Endometrial microvascular endothelial cells (primary cell): ENCODE measurements at regions not wholly inside any gene's neighbourhood (a gene's known extent, or its start where the extent isn't known, plus 50 kb on each side); places are given as distances from the start of the nearest gene placed in this dataset.

Experiments used
- in situ Hi-C: cut with HindIII; loops from 2 replicates; pipeline ENCODE4 v1.10.0; 2017; ENCODE audit warnings: low sequenced_read_pairs, low pct_unique_long_range_greater_than_20kb; ENCODE audit errors: inconsistent ontology term

- in situ Hi-C loops, result no loop called here
Observed at GRCh38 chr16:86926181-86927094, 348.1 kb downstream of the FOXL1 start.

GRCh38 chr16:86927699-86928098, 349.4 kb downstream of the FOXL1 start:
- in situ Hi-C loops, result no loop called here

- in situ Hi-C loops, result no loop called here
Observed at GRCh38 chr16:86928523-86929011, 350.2 kb downstream of the FOXL1 start.

- in situ Hi-C loops, result no loop called here
Observed at GRCh38 chr16:86929057-86929871, 350.9 kb downstream of the FOXL1 start.

GRCh38 chr16:86930001-86930400, 351.7 kb downstream of the FOXL1 start:
- in situ Hi-C loops, result no loop called here

GRCh38 chr16:86930663-86931373, 352.5 kb downstream of the FOXL1 start:
- in situ Hi-C loops, result no loop called here

- in situ Hi-C loops, result no loop called here
Observed at GRCh38 chr16:86931410-86931941, 353.1 kb downstream of the FOXL1 start.

- in situ Hi-C loops, result no loop called here
Observed at GRCh38 chr16:86932130-86932982, 354.0 kb downstream of the FOXL1 start.

- in situ Hi-C loops, result no loop called here
Observed at GRCh38 chr16:86934581-86935375, 356.4 kb downstream of the FOXL1 start.

GRCh38 chr16:86939609-86940008, 361.3 kb downstream of the FOXL1 start:
- in situ Hi-C loops, result no loop called here

GRCh38 chr16:86941731-86942130, 363.4 kb downstream of the FOXL1 start:
- in situ Hi-C loops, result no loop called here

- in situ Hi-C loops, result no loop called here
Observed at GRCh38 chr16:86942151-86943051, 364.1 kb downstream of the FOXL1 start.

- in situ Hi-C loops, result no loop called here
Observed at GRCh38 chr16:86945166-86945900, 367.0 kb downstream of the FOXL1 start.

- in situ Hi-C loops, result no loop called here
Observed at GRCh38 chr16:86946396-86946795, 368.0 kb downstream of the FOXL1 start.

- in situ Hi-C loops, result no loop called here
Observed at GRCh38 chr16:86946981-86947380, 368.6 kb downstream of the FOXL1 start.

GRCh38 chr16:86948046-86948445, 369.1 kb downstream of the C16orf95 start:
- in situ Hi-C loops, result no loop called here
